Kidney capillary endothelial cell (primary cell): ENCODE measurements at regions not wholly inside any gene's neighbourhood (a gene's known extent, or its start where the extent isn't known, plus 50 kb on each side); places are given as distances from the start of the nearest gene placed in this dataset.

ENCODE experiments used
- DNase-seq: peaks from one replicate; pipeline ENCODE4 v3.0.0-alpha.2; 2018; ENCODE audit warnings: low spot score

- DNase-seq, result no peak
These were observed 1080.1 kb upstream of the SORCS1 start for GRCh38 chr10:108244443-108245228.

GRCh38 chr10:108241166-108241565 lies 1076.7 kb upstream of the SORCS1 start:
- DNase-seq, result no peak

- no peak for DNase-seq
These were observed 1073.8 kb upstream of the SORCS1 start for GRCh38 chr10:108238261-108238660.

- DNase-seq, result no peak
These were observed 1066.1 kb upstream of the SORCS1 start for GRCh38 chr10:108230478-108231170.

GRCh38 chr10:108208732-108209131 lies 1044.2 kb upstream of the SORCS1 start:
- DNase-seq, result no peak

GRCh38 chr10:108208038-108208437 lies 1043.5 kb upstream of the SORCS1 start:
- DNase-seq, result no peak

GRCh38 chr10:108204528-108205305 lies 1040.2 kb upstream of the SORCS1 start:
- peak; percentile 29 for DNase-seq

GRCh38 chr10:108203905-108204527 lies 1039.5 kb upstream of the SORCS1 start:
- DNase-seq, result no peak

- DNase-seq, result no peak
These were observed 1023.0 kb upstream of the SORCS1 start for GRCh38 chr10:108187408-108188012.

- DNase-seq, result no peak
These were observed 1019.6 kb upstream of the SORCS1 start for GRCh38 chr10:108184114-108184513.

GRCh38 chr10:108180878-108181277 lies 1016.4 kb upstream of the SORCS1 start:
- DNase-seq, result no peak

GRCh38 chr10:108169846-108170245 lies 1005.3 kb upstream of the SORCS1 start:
- DNase-seq, result no peak

GRCh38 chr10:108167766-108168165 lies 1003.3 kb upstream of the SORCS1 start:
- no peak for DNase-seq

- DNase-seq, result no peak
These were observed 1001.9 kb upstream of the SORCS1 start for GRCh38 chr10:108166401-108166800.

GRCh38 chr10:108147346-108147745 lies 982.8 kb upstream of the SORCS1 start:
- no peak for DNase-seq

- DNase-seq, result no peak
These were observed 976.6 kb upstream of the SORCS1 start for GRCh38 chr10:108141064-108141463.

- no peak for DNase-seq
These were observed 967.8 kb upstream of the SORCS1 start for GRCh38 chr10:108132303-108132702.

- no peak for DNase-seq
These were observed 966.1 kb upstream of the SORCS1 start for GRCh38 chr10:108130575-108130974.

GRCh38 chr10:108112218-108112617 lies 947.7 kb upstream of the SORCS1 start:
- peak; percentile 10 for DNase-seq

- no peak for DNase-seq
These were observed 940.1 kb upstream of the SORCS1 start for GRCh38 chr10:108104551-108105156.

GRCh38 chr10:108097258-108097657 lies 932.8 kb upstream of the SORCS1 start:
- no peak for DNase-seq
